Cardiac fibroblast (primary cell): ENCODE measurements at regions not wholly inside any gene's neighbourhood (a gene's known extent, or its start where the extent isn't known, plus 50 kb on each side); places are given as distances from the start of the nearest gene placed in this dataset.

ENCODE experiments used
- DNase-seq, 2 donors: peaks; one replicate each; pipeline versions ENCODE4 v3.0.0 to v3.0.0-alpha.2; 2010; ENCODE audit warnings: low read depth in 2 of 2
- H3K4me3 ChIP-seq, 2 donors: replicated peaks in 1 of 2; 1 replicate in 1 of 2; 2 replicates in 1 of 2; pipeline ENCODE4 v1.5.1; 2011; ENCODE audit warnings: low read depth in 2 of 2, low read length in 2 of 2, mild to moderate bottlenecking in 2 of 2, moderate library complexity in 1 of 2
- TF ChIP-seq, protein P1 (sequence below): IDR thresholded peaks from one replicate; pipeline ENCODE4 v1.5.1; 2011; ENCODE audit warnings: low read depth, mild to moderate bottlenecking, low read length, inconsistent platforms

GRCh38 chr12:42648061-42648460 lies 58.5 kb upstream of the PRICKLE1 start:
- H3K4me3 ChIP-seq: no peak overlapping the region
- TF ChIP-seq, protein P1, sequence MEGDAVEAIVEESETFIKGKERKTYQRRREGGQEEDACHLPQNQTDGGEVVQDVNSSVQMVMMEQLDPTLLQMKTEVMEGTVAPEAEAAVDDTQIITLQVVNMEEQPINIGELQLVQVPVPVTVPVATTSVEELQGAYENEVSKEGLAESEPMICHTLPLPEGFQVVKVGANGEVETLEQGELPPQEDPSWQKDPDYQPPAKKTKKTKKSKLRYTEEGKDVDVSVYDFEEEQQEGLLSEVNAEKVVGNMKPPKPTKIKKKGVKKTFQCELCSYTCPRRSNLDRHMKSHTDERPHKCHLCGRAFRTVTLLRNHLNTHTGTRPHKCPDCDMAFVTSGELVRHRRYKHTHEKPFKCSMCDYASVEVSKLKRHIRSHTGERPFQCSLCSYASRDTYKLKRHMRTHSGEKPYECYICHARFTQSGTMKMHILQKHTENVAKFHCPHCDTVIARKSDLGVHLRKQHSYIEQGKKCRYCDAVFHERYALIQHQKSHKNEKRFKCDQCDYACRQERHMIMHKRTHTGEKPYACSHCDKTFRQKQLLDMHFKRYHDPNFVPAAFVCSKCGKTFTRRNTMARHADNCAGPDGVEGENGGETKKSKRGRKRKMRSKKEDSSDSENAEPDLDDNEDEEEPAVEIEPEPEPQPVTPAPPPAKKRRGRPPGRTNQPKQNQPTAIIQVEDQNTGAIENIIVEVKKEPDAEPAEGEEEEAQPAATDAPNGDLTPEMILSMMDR: no peak
- DNase-seq: peak in 1 of 2 donors; percentile 16

- no peak overlapping the region for H3K4me3 ChIP-seq
- no peak for DNase-seq
- TF ChIP-seq, protein P1: no peak
Observed at GRCh38 chr12:42643881-42644579, 54.5 kb upstream of the PRICKLE1 start.

- H3K4me3 ChIP-seq: no peak overlapping the region
- TF ChIP-seq, protein P1: no peak
- peak in 1 of 2 donors; percentile 18 for DNase-seq
Observed at GRCh38 chr12:42641221-42641885, 51.8 kb upstream of the PRICKLE1 start.

- no peak overlapping the region for H3K4me3 ChIP-seq
- TF ChIP-seq, protein P1: no peak
- no peak for DNase-seq
Observed at GRCh38 chr12:42640391-42640790, 50.8 kb upstream of the PRICKLE1 start.

DNA sequence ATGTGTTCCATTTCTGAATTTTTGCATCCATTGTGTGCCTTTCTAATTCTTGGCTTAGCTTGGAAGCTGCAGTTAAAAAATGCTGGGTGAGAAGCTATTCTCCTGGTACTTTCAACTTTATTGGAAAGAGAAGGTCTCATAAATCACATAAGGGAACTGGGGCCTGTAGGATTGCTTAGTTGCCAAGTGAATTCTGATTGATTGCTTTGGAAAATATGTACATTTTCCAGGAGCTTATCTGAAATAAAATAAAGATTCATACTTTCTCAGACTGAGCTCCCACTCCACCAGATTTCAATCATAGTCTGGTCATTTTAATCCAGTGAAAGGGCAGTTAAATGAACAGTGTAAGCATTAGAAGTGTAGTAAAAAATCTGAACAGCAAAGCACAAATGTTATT lies 50.0 kb upstream of the PRICKLE1 start:
- TF ChIP-seq, protein P1: no peak
- H3K4me3 ChIP-seq: no peak overlapping the region
- DNase-seq: no peak
